ENCODE measurements at regions not wholly inside any gene's neighbourhood (a gene's known extent, or its start where the extent isn't known, plus 50 kb on each side); places are given as distances from the start of the nearest gene placed in this dataset.

DNA sequence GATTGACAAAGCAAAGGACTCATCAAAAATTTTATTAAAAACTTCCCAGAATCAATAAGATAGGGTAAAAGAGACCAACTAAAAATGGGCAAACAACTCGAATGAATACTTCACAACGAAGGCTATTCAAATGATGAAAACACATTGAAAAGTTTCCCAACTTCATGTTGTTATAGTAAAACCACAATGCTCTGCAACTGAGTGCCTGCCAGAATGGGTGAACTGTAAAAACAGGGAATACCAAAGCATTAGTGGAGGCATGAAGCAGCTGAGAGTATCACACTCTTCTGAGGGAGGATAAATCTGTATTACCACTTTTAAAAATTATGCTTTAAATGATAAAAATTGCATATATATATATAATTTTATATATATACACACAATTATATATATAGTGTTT, 1214.7 kb downstream of the SORCS3 start:
- TF ChIP-seq, protein P1, sequence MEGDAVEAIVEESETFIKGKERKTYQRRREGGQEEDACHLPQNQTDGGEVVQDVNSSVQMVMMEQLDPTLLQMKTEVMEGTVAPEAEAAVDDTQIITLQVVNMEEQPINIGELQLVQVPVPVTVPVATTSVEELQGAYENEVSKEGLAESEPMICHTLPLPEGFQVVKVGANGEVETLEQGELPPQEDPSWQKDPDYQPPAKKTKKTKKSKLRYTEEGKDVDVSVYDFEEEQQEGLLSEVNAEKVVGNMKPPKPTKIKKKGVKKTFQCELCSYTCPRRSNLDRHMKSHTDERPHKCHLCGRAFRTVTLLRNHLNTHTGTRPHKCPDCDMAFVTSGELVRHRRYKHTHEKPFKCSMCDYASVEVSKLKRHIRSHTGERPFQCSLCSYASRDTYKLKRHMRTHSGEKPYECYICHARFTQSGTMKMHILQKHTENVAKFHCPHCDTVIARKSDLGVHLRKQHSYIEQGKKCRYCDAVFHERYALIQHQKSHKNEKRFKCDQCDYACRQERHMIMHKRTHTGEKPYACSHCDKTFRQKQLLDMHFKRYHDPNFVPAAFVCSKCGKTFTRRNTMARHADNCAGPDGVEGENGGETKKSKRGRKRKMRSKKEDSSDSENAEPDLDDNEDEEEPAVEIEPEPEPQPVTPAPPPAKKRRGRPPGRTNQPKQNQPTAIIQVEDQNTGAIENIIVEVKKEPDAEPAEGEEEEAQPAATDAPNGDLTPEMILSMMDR (IDR thresholded peaks at IDR 0.05): no peak
- TF ChIP-seq POLR2A (IDR thresholded peaks at IDR 0.05): no peak
